Esophagus (tissue), 2 donors: ENCODE measurements at regions not wholly inside any gene's neighbourhood (a gene's known extent, or its start where the extent isn't known, plus 50 kb on each side); places are given as distances from the start of the nearest gene placed in this dataset.

Experiments
- H3K27ac ChIP-seq, 2 donors: one replicate each; pipeline ENCODE4 v1.5.1; 2013; ENCODE audit warnings: low read depth in 2 of 2, mild to moderate bottlenecking in 2 of 2, inconsistent platforms in 1 of 2, low read length in 1 of 2, moderate library complexity in 1 of 2
- H3K27me3 ChIP-seq, 2 donors: one replicate each; pipeline ENCODE4 v1.6.1; 2013; ENCODE audit warnings: low read length in 2 of 2, control low read depth in 1 of 2, mild to moderate bottlenecking in 1 of 2; ENCODE audit not compliant: insufficient read depth in 2 of 2, control insufficient read depth in 1 of 2
- H3K36me3 ChIP-seq, 2 donors: one replicate each; pipeline ENCODE4 v1.6.1; 2013; ENCODE audit warnings: low read length in 1 of 2; ENCODE audit not compliant: control insufficient read depth in 2 of 2, insufficient read depth in 2 of 2
- H3K4me1 ChIP-seq, 2 donors: one replicate each; pipeline ENCODE4 v1.6.1; 2013; ENCODE audit warnings: low read length in 1 of 2; ENCODE audit not compliant: control insufficient read depth in 2 of 2, insufficient read depth in 2 of 2
- H3K4me3 ChIP-seq, 2 donors: one replicate each; pipeline ENCODE4 v1.5.1; 2013; ENCODE audit warnings: low read length in 2 of 2, mild to moderate bottlenecking in 2 of 2, low read depth in 1 of 2, moderate library complexity in 1 of 2
- H3K9me3 ChIP-seq, 2 donors: one replicate each; pipeline ENCODE4 v1.6.1; 2013; ENCODE audit warnings: mild to moderate bottlenecking in 2 of 2, low read depth in 1 of 2, low read length in 1 of 2, moderate library complexity in 1 of 2; ENCODE audit not compliant: control insufficient read depth in 2 of 2, insufficient read depth in 1 of 2
- WGBS, 2 donors: extraction: QIAGEN DNeasy Blood & Tissue Kit; methylation state at CpG; one replicate each; pipeline ENCODE4 v1.1.7; 2013; 5-methylcytosine and 5-hydroxymethylcytosine counted together
- donor health status: healthy with polysubstance abuse.
- donor health status: Bipolar disorder and iron deficiency.

- no peak overlapping the region for H3K4me3 ChIP-seq
- H3K27me3 ChIP-seq, result no peaks in the 10 kb centered on the region
- H3K36me3 ChIP-seq, result no peaks in the 10 kb centered on the region
- H3K9me3 ChIP-seq, result no peaks in the 10 kb centered on the region
- WGBS, 2 donors, result 0% methylated on average over 1 of the region's 1 CpG
- H3K27ac ChIP-seq, result no peak overlapping the region
- H3K4me1 ChIP-seq, result no peaks in the 10 kb centered on the region
Measured at GRCh38 chr4:63316633-63317032, 1092.6 kb downstream of the TECRL start.

GRCh38 chr4:63315651-63316050 is 1093.6 kb downstream of the TECRL start:
- Histone ChIP-seq H3K36me3 (no peaks in the 10 kb centered on the region), H3K27ac (no peak overlapping the region), H3K4me1 (no peaks in the 10 kb centered on the region)

GRCh38 chr4:63308697-63309096 is 1100.6 kb downstream of the TECRL start:
- Histone ChIP-seq H3K4me3 (no peak overlapping the region), H3K9me3 (no peaks in the 10 kb centered on the region), H3K27me3 (no peaks in the 10 kb centered on the region), H3K4me1 (no peaks in the 10 kb centered on the region), H3K27ac (no peak overlapping the region), H3K36me3 (no peaks in the 10 kb centered on the region)

More at GRCh38 chr4:63315651-63316050, 1093.6 kb downstream of the TECRL start:
- H3K9me3 ChIP-seq, result no peaks in the 10 kb centered on the region
- no peaks in the 10 kb centered on the region for H3K27me3 ChIP-seq
- WGBS, 2 donors, result 37 to 38% methylated on average over 2 of the region's 2 CpGs
- H3K4me3 ChIP-seq, result no peak overlapping the region

GRCh38 chr4:63302792-63303191 is 1106.5 kb downstream of the TECRL start:
- WGBS, 2 donors, result 69 to 70% methylated on average over 1 of the region's 1 CpG
- no peaks in the 10 kb centered on the region for H3K27me3 ChIP-seq
- no peak overlapping the region for H3K27ac ChIP-seq
- no peak overlapping the region for H3K4me3 ChIP-seq
- H3K4me1 ChIP-seq, result no peaks in the 10 kb centered on the region
- no peaks in the 10 kb centered on the region for H3K36me3 ChIP-seq
- H3K9me3 ChIP-seq, result no peaks in the 10 kb centered on the region

- Histone ChIP-seq H3K27ac (no peak overlapping the region), H3K27me3 (no peaks in the 10 kb centered on the region), H3K9me3 (no peaks in the 10 kb centered on the region), H3K4me3 (no peak overlapping the region), H3K36me3 (no peaks in the 10 kb centered on the region), H3K4me1 (no peaks in the 10 kb centered on the region)
- 85 to 93% methylated on average over 1 of the region's 1 CpG for WGBS, 2 donors
Measured at GRCh38 chr4:63302078-63302477, 1107.2 kb downstream of the TECRL start.

GRCh38 chr4:63296773-63297172 is 1112.5 kb downstream of the TECRL start:
- Histone ChIP-seq H3K27ac (no peak overlapping the region), H3K4me3 (no peak overlapping the region), H3K36me3 (no peaks in the 10 kb centered on the region), H3K4me1 (no peaks in the 10 kb centered on the region), H3K27me3 (no peaks in the 10 kb centered on the region), H3K9me3 (no peaks in the 10 kb centered on the region)
- 42 to 52% methylated on average over 1 of the region's 1 CpG for WGBS, 2 donors

GRCh38 chr4:63275491-63275890 is 1133.8 kb downstream of the TECRL start:
- Histone ChIP-seq H3K4me3 (no peak overlapping the region), H3K27me3 (no peaks in the 10 kb centered on the region), H3K4me1 (no peaks in the 10 kb centered on the region), H3K27ac (no peak overlapping the region), H3K36me3 (no peaks in the 10 kb centered on the region), H3K9me3 (peaks cover 0 to 7% of the 10 kb centered on the region in 2 donors)
- WGBS, 2 donors, result 78% methylated on average over 4 of the region's 4 CpGs

GRCh38 chr4:63269156-63269555 is 1140.1 kb downstream of the TECRL start:
- Histone ChIP-seq H3K4me1 (no peaks in the 10 kb centered on the region), H3K27ac (no peak overlapping the region), H3K36me3 (no peaks in the 10 kb centered on the region), H3K4me3 (no peak overlapping the region), H3K27me3 (no peaks in the 10 kb centered on the region), H3K9me3 (peaks cover 0 to 2% of the 10 kb centered on the region in 2 donors)
- 87 to 91% methylated on average over 1 of the region's 1 CpG for WGBS, 2 donors

- H3K36me3 ChIP-seq, result no peaks in the 10 kb centered on the region
- no peak overlapping the region for H3K27ac ChIP-seq
- no peaks in the 10 kb centered on the region for H3K9me3 ChIP-seq
- no peak overlapping the region for H3K4me3 ChIP-seq
- no peaks in the 10 kb centered on the region for H3K27me3 ChIP-seq
- WGBS, 2 donors, result 60 to 73% methylated on average over 1 of the region's 1 CpG
- H3K4me1 ChIP-seq, result no peaks in the 10 kb centered on the region
Measured at GRCh38 chr4:63233671-63234070, 1175.6 kb downstream of the TECRL start.

GRCh38 chr4:63232058-63232457 is 1177.2 kb downstream of the TECRL start:
- Histone ChIP-seq H3K4me1 (no peaks in the 10 kb centered on the region), H3K9me3 (no peaks in the 10 kb centered on the region), H3K27ac (no peak overlapping the region), H3K36me3 (no peaks in the 10 kb centered on the region), H3K4me3 (no peak overlapping the region), H3K27me3 (no peaks in the 10 kb centered on the region)
- 62 to 77% methylated on average over 1 of the region's 1 CpG for WGBS, 2 donors
